Stimulated activated CD8-positive, alpha-beta memory T cell treated with anti-CD3 and anti-CD28 coated beads, Interleukin-2, amount 100 ng/mL, for 48 hours (primary cell): ENCODE measurements at regions not wholly inside any gene's neighbourhood (a gene's known extent, or its start where the extent isn't known, plus 50 kb on each side); places are given as distances from the start of the nearest gene placed in this dataset.
"Not testable (repeated sequence)": the region's sequence is repeated elsewhere in the genome, so short reads cannot be mapped to it uniquely, and the experiment has no call there.

Source experiments
- DNase-seq, 2 donors: peaks; one replicate each; pipeline ENCODE4 v3.0.0-alpha.2; 2020; ENCODE audit warnings: low read depth in 2 of 2

DNA sequence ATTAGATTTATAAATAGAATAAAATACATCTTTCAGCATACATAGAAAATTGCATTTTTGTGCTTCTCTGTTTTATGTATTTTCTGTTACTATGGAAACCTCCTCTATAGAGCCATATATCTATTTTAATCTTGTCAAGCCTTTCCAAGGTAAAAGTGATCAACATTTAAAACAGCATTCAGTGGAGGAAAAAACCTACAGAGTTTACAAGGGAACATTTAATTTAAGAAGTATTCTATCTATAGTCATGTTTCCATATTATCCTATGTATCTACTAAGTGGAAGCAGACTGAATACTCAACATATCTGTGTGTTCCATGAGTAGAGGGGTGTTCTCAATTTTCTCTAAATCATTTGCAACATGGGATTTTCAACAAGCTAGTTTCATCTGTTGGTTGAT is 791.4 kb downstream of the CDH18 start:
- DNase-seq: no peak

DNA sequence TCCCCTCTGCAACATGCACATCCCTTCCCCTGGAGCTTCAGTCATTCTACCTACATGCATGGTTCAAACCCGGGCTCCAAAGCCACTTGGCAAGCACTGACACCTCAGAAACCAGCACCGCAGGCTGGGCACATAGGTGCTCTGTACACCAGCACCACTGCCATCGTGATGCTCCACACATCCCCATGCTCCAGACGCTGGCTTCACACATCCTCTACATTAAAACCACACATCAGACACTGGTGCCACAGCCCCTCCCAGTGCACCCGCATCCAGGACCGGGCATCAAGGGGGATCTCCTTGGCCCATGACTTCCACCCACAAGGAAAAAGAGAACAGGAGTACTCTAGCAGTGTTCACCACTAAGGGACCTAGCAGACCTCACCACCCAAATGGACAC is 787.7 kb downstream of the CDH18 start:
- no peak for DNase-seq

DNA sequence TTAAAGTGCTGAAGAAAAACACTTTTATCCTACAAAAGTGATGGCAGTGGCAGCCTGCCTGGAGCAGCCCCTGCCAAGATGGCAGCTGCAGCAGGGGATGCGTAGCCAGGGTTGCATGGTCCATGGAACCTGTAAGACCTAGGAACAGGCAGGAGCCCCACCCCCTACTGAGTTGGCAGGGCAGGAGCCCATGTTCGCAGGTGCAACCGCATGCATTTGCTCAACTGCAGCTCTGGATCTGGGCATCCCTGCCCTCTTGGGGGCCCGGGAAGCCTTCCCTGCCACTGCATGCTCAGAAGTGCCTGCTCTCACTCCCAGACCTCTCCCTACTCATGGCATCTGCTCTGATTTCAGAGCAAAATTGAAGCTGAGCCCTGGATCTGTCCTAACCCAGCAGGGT is 779.6 kb downstream of the CDH18 start:
- DNase-seq: no peak

DNA sequence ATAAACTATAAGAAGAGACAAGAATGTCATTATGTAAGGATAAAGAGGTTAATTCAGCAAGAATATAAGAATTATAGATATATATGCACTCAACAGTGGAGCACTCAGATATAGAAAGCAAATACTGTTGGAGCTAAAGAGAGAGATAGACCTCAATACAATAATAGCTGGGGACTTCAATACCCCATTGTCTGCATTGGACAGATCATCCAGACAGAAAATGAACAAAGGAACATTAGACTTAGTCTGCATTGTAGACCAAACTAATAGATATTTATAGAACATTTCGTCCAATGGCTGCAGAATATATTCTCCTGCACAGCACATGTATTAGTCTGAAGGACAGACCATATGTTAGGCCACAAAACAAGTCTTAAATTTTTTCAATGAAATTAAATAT is 777.1 kb downstream of the CDH18 start:
- no peak for DNase-seq

DNA sequence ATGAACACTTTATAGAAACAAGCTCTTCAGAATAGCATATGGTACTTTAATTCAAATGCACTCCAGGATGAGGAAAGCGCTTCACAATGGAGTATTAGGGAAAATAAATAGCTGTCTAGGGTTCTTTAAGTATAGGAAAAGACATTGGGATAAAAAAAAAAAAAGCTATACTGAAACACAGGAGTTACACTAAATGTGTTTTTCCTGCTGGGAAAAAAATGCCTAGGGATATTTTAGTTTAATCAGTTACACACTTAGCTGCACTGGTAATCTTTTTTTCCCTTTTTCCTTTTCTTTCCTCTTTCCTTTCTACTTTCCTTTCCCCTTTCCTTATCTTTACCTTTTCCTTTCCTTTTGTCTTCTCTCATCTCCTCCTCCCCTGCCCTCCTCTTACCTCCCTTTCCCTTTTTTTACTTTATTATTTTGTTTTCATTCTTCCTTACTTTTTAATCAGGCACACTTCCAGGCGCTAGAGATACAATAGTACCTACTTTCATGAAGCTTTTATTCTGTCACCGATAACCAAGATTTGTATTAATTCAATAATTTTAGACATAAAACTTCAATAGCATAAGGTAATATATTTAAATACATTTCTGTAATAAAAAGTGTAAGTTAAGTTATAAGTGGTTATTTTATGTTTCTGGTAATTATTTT is 758.7 kb downstream of the CDH18 start:
- DNase-seq: no peak

DNA sequence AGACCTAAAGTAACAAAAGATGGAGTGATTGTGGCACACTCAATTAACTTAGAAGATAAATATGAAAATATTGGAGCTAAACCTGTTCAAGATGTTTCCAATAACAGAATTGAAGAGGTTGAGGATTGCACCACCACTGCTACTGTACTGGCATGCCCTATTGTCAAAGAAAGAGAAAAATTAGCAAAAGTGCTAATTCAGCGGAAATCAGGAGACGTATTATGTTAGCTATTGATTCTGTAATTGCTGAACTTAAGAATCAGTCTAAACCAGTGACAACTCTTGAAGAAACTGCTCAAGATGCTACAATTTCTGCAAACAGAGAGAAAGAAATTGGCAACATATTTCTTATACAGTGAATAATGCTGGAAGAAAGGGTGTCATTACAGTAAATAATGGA is 754.4 kb downstream of the CDH18 start:
- DNase-seq: no peak

DNA sequence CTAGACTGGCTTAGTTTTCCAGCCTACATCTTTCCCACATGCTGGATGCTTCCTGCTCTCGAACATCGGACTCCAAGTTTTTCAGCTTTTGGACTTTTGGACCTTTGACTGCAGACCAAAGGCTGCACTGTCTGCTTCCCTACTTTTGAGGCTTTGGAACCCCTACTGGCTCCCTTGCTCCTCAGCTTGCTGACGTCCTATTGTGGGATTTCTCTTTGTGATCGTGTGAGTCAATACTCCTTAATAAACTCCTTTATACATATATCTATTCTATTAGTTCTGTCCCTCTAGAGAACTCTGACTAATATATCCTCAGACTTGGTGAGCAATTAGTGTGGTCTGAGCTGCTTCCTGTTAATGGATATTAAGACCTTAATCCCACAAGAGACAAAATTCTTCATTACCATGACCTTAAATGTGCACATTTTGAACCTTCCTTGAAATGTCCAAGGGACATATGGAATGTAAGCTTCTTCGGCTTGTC is 752.9 kb downstream of the CDH18 start:
- no peak for DNase-seq

DNA sequence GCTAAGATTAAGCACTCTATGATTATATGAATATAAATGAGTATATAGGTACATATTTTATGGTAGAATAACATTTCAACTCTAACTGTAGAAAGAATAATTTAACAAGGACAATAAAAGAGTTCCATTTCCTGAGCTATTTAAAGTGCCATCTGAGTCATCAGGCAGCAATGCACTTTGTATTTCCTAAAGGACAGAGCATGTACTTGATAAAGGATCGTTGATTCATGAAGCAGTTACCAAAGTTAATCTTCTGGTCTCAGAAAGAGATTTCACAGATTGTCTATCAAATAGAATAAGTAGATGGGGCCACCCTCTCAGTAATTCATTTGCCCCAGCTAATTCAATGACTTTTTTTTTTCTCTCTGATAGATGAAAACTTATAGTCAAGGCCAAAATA is 747.8 kb downstream of the CDH18 start:
- DNase-seq: no peak

DNA sequence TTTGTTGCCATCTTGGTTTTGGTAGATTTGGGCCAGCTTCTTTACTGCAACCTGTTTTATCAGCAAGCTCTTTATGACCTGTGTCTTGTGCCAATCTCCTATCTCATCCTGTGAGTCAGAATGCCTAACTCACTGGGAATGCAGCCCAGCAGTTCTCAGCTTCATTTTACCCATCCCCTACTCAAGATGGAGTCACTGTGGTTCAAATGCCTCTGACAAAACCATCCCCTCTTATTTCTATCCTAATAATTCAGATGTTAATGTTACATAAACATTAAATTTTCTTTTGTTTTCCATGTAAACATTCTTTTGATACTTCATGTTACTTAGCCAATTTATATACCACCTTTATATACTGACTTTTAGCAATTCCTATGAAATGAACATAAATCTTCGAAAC is 746.3 kb downstream of the CDH18 start:
- no peak for DNase-seq

DNA sequence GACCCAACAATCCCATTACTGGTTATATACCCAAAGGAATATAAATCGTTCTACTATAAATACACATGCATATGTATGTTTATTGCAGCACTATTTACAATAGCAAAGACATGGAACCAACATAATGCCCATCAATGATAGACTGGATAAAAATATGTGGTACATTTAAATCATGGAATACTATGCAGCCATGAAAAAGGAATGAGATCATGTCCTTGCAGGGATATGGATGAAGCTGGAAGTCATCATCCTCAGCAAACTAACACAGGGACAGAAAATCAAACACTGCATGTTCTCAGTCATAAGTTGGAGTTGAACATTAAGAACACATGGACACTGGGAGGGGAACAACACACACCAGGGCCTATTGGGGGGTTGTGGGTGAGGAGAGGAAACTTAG is 741.8 kb downstream of the CDH18 start:
- DNase-seq: not testable (repeated sequence)

DNA sequence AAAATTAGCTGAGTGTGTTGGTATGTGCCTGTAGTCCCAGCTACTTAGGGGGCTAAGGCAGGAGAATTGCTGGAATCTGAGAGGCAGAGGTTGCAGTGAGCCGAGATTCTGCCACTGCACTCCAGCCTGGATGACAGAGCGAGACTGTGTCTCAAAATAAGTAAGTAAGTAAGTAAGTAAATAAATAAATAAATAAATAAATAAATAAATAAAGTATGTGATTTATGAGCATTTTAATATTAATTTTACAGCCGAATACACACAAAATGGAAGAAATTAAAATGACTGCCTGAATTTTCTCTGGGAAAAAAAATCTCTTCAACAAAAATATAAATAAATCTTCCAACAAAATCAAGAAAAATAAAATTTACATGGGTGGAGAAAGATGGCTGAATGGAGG is 740.7 kb downstream of the CDH18 start:
- DNase-seq: no peak

DNA sequence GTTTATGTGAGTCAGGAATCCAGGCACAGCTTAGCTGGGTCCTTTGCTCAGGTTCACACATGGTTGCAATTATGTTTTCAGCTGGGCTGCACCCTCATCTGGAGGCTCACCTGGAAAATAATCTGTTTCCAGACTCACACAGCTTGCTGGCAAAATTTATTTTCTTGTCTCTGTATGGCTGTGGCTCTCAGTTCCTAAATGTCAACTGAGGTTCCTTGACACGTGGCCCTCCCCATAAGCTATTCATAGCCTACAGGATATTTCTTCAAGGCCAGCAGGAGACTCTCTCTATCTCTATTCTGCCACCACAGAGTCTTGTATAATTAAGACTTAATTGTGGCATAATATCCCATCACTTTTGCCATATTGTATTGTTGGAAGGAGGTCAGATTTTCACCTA is 732.0 kb downstream of the CDH18 start:
- DNase-seq: no peak

DNA sequence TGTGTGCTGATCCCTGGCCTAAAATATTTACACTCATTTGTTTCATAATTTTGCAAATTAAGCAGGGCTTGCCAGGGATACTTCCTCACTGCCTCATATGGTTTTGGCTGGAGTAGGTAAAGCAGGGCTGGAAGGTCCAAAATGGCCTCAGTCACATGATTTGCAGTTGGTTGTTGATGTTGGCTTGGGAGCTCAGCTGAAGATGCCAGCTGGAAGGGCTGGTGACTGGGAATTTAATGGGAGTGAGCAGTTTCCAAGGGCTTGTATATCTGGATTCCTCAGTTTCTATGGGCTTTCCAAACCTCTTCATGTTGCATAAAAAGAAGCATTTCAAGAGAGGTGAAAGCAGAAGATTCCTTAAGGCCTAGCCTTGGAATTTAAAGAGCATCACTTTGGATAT is 729.3 kb downstream of the CDH18 start:
- DNase-seq: no peak

DNA sequence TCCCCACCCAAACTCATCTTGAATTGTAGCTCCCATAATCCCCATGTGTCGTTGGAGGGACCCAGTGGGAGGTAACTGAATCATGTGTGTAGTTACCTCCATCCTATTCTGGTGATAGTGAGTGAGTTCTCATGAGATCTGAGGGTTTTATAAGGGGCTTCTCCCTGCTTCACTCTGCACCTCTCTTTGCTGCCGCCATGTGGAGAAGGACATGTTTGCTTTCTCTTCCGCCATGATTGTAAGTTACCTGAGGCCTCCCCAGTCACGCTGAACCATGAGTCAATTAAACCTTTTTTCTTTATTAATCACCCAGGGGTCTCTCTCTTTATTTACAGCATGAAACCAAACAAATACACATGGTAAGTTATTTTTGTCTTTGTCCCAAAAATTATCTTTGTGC is 726.1 kb downstream of the CDH18 start:
- no peak for DNase-seq

DNA sequence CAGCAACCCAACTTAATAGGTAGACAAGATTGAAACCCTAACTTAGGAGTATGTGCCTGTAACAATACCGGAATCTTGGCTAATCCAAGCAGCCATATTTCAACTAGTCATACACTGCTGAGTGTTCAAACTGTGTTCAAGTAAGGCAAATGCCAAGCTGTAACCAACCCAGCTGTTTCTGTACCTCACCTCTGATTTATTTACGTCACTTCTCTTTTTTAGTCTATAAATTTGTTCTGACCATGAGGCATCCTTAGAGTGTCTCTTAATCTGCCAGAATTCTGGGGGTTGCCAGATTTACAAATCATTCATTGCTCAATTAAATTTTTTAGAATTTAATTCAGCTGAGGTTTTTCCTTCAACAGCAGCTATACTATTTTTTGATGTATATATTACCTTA is 723.2 kb downstream of the CDH18 start:
- DNase-seq: no peak

DNA sequence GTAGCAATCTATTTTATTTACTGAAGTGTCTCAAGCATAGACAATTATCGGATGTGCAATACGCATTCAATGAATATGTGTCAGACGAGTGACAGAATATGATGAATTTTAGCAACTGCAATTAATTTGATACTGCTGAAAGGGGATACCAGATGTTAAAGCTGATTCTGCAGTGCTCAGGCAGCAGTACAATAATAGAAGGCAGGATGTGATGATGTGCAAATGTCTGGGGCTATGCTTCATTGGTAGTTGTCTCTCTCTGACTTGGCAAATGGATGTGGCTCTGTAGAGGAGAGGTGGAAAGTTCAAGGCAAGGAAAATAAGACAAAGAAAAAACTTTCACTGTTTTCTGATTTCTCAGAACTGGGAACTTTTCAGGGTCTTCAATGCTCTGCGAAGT is 721.2 kb downstream of the CDH18 start:
- DNase-seq: no peak

DNA sequence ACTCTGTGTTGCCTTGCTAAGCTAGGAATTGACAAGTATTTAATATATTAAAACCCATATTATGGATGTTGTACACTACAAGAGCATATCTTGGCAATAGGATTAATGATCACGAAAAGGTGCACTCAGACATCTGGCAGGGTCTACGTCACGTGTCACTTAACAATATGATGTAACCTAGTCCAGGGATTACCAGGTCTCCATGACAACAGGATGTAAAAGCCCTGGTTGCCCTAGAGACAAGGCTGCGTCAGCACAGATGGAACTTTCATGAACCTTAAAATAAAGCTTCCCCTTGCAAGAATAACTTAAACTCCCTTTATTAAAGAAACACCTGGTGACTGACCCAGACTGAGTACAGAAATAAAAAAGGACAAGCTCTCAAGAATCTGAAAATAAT is 717.8 kb downstream of the CDH18 start:
- no peak for DNase-seq

DNA sequence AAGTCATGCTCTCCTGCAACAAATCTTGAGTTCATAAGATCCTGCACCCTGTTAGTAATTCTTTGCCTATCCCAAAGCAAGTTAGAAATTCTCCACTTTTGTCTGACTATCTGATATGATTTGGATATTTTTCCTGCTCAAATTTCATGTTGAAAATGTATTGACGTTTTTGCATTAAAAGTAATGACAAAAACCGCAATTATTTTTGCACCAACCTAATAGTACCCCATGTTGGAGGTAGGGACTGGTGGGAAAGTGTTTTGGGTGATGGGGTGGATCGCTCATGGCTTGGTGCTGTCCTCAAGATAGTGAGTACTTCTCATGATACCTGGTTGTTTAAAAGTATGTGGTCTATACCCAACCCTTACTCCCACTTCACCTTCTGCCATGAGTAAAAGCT is 713.4 kb downstream of the CDH18 start:
- DNase-seq: no peak

DNA sequence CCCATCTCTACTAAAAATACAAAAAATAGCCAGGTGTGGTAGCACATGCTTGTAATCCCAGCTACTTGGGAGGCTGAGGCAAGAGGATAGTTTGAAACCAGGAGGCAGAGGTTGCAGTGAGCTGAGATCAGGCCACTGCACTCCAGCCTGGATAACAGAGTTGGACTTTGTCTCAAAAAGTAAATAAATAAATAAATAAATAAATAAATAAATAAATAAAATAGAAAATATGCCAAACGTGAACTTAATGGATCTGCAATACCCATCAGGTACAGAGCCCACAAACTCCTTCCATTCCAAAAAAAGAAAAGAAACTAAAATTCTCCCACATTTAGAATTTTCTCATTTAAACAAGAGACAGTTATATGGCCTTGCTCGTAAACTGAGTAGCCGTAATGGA is 702.7 kb downstream of the CDH18 start:
- no peak for DNase-seq

DNA sequence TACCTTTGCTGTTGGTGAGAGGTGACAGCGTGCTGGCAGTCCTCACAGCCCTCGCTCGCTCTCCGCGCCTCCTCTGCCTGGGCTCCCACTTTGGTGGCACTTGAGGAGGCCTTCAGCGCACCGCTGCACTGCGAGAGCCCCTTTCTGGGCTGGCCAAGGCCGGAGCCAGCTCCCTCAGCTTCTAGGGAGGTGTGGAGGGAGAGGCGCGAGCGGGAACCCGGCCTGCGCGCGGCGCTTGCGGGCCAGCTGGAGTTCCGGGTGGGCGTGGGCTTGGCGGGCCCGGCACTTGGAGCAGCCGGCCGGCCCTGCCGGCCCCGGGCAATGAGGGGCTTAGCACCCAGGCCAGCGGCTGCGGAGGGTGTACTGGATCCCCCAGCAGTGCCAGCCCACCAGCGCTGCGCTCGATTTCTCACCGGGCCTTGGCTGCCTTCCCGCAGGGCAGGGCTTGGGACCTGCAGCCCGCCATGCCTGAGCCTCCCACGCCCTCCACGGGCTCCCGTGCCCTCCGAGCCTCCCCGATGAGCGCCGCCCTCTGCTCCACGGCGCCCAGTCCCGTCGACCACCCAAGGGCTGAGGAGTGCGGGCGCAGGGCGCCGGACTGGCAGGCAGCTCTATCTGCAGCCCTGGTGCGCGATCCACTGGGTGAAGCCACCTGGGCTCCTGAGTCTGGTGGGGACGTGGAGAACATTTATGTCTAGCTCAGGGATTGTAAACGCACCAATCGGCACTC is 700.3 kb downstream of the CDH18 start:
- not testable (repeated sequence) for DNase-seq

DNA sequence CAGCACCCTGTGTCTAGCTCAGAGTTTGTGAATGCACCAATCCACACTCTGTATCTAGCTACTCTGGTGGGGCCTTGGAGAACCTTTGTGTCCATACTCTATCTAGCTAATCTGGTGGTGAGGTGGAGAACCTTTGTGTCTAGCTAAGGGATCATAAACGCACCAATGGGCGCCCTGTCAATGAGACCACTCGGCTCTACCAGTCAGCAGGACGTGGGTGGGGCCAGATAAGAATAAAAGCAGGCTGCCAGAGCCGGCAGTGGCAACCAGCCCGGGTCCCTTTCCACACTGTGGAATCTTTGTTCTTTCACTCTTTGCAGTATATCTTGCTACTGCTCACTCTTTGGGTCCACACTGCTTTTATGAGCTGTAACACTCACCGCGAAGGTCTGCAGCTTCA is 699.7 kb downstream of the CDH18 start:
- DNase-seq: not testable (repeated sequence)

DNA sequence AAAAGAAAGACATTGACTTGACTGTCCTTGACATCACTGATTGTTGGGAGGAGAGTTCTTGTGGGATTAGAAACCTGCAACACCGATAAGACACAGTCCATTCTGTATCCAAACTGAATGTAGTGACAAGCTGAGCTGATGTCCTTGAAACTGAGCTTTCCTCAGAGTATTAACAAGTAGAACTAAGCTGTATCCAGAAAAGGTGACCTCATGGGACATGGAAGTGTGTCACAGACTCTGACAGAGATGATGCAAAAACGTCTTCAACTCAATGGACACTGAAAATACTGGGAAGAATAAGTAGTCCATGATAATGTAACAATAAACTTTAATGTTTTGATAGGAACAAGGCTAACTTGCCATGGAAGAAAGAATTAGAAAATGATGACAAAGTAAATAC is 690.1 kb downstream of the CDH18 start:
- DNase-seq: no peak

DNA sequence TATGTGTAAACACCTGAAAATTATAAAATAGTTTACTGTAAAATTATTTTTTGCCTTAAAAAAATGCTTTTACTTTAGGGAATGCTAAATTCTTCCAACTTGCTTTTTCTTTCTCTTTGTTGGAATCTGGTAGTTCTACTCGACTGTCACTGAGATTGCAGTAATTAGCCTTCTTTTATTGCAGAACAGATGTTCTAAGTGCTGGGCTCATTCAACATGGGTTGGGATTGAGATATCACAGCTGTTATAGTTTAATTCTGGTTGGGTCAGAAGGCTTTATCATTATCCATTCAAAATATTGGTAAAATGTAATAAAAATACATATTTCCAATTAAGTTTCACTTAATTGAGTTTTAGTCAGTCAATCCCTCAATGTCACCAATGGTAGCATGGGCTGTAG is 686.7 kb downstream of the CDH18 start:
- DNase-seq: no peak

DNA sequence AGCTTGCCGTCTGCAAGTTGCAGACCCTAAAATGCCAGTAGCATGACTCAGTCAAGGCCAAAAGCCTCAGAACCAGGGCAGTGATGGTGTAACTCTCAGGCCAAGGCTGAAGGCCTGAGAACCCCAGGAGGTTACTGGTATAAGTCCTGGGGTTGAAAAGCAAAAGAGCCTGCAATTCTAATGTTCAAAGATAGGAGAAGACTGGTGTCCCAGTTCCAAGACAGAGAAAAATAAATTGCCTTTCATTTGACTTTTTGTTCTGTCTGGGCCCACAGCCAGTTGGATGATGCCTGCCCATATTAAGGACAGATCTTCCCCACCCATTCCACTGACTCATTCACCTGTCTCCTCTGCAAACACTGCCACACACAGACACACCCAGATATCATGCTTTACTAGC is 673.2 kb downstream of the CDH18 start:
- no peak for DNase-seq
